ENCODE measurements at regions not wholly inside any gene's neighbourhood (a gene's known extent, or its start where the extent isn't known, plus 50 kb on each side); places are given as distances from the start of the nearest gene placed in this dataset.
A peak's percentile ranks its signal among the peaks of the same experiment; 100 is the strongest.

GRCh38 chr10:33454554-33454953 is 120.1 kb upstream of the NRP1 start:
- Histone ChIP-seq H3K27ac (ENCODE audit: low read depth in 1 of 3, low read length in 2 of 3) (no peak overlapping the region), H3K36me3 (ENCODE audit: control insufficient read depth in 3 of 3, insufficient read depth in 2 of 3, low read depth in 1 of 3, low read length in 3 of 3) (no peaks in the 10 kb centered on the region), H3K9me3 (ENCODE audit: control insufficient read depth in 2 of 2, insufficient read depth in 1 of 2, low read depth in 1 of 2, low read length in 1 of 2) (no peaks in the 10 kb centered on the region), H3K4me3 (ENCODE audit: low read depth in 1 of 3, low read length in 3 of 3) (no peak overlapping the region), H3K4me1 (ENCODE audit: control insufficient read depth in 3 of 3, insufficient read depth in 2 of 3, low read depth in 1 of 3, low read length in 2 of 3) (no peaks in the 10 kb centered on the region), H3K27me3 (ENCODE audit: control insufficient read depth in 3 of 3, insufficient read depth in 3 of 3, low read length in 3 of 3) (no peaks in the 10 kb centered on the region)
- 73 to 83% (median 75%) methylated on average over 2 of the region's 2 CpGs for WGBS, 3 donors
- DNase-seq, result no peak
- FAIRE-seq, result no peak

GRCh38 chr10:33453081-33454025 is 118.9 kb upstream of the NRP1 start:
- no peak overlapping the region for H3K27ac ChIP-seq (ENCODE audit: low read depth in 1 of 3, low read length in 2 of 3)
- no peak for DNase-seq
- H3K9me3 ChIP-seq (ENCODE audit: control insufficient read depth in 2 of 2, insufficient read depth in 1 of 2, low read depth in 1 of 2, low read length in 1 of 2), result no peaks in the 10 kb centered on the region
- no peaks in the 10 kb centered on the region for H3K36me3 ChIP-seq (ENCODE audit: control insufficient read depth in 3 of 3, insufficient read depth in 2 of 3, low read depth in 1 of 3, low read length in 3 of 3)
- no peak for FAIRE-seq
- no peaks in the 10 kb centered on the region for H3K4me1 ChIP-seq (ENCODE audit: control insufficient read depth in 3 of 3, insufficient read depth in 2 of 3, low read depth in 1 of 3, low read length in 2 of 3)
- H3K4me3 ChIP-seq (ENCODE audit: low read depth in 1 of 3, low read length in 3 of 3), result no peak overlapping the region
- H3K27me3 ChIP-seq (ENCODE audit: control insufficient read depth in 3 of 3, insufficient read depth in 3 of 3, low read length in 3 of 3), result no peaks in the 10 kb centered on the region
- WGBS, 3 donors, result 85 to 88% (median 87%) methylated on average over 9 of the region's 9 CpGs

GRCh38 chr10:33448421-33449140 is 114.1 kb upstream of the NRP1 start:
- Histone ChIP-seq H3K4me1 (ENCODE audit: control insufficient read depth in 3 of 3, insufficient read depth in 2 of 3, low read depth in 1 of 3, low read length in 2 of 3) (no peaks in the 10 kb centered on the region), H3K27ac (ENCODE audit: low read depth in 1 of 3, low read length in 2 of 3) (no peak overlapping the region), H3K4me3 (ENCODE audit: low read depth in 1 of 3, low read length in 3 of 3) (no peak overlapping the region), H3K9me3 (ENCODE audit: control insufficient read depth in 2 of 2, insufficient read depth in 1 of 2, low read depth in 1 of 2, low read length in 1 of 2) (no peaks in the 10 kb centered on the region), H3K27me3 (ENCODE audit: control insufficient read depth in 3 of 3, insufficient read depth in 3 of 3, low read length in 3 of 3) (no peaks in the 10 kb centered on the region), H3K36me3 (ENCODE audit: control insufficient read depth in 3 of 3, insufficient read depth in 2 of 3, low read depth in 1 of 3, low read length in 3 of 3) (no peaks in the 10 kb centered on the region)
- WGBS, 3 donors, result 90 to 94% (median 93%) methylated on average over 7 of the region's 7 CpGs
- no peak for DNase-seq
- FAIRE-seq, result no peak

- 70 to 73% (median 73%) methylated on average over 5 of the region's 5 CpGs for WGBS, 3 donors
- FAIRE-seq, result no peak
- no peaks in the 10 kb centered on the region for H3K4me1 ChIP-seq (ENCODE audit: control insufficient read depth in 3 of 3, insufficient read depth in 2 of 3, low read depth in 1 of 3, low read length in 2 of 3)
Measured at GRCh38 chr10:33441561-33441960, 107.1 kb upstream of the NRP1 start.

GRCh38 chr10:33434933-33435332 is 100.5 kb upstream of the NRP1 start:
- no peaks in the 10 kb centered on the region for H3K36me3 ChIP-seq (ENCODE audit: control insufficient read depth in 3 of 3, insufficient read depth in 2 of 3, low read depth in 1 of 3, low read length in 3 of 3)
- no peaks in the 10 kb centered on the region for H3K9me3 ChIP-seq (ENCODE audit: control insufficient read depth in 2 of 2, insufficient read depth in 1 of 2, low read depth in 1 of 2, low read length in 1 of 2)
- H3K27ac ChIP-seq (ENCODE audit: low read depth in 1 of 3, low read length in 2 of 3), result no peak overlapping the region
- H3K4me1 ChIP-seq (ENCODE audit: control insufficient read depth in 3 of 3, insufficient read depth in 2 of 3, low read depth in 1 of 3, low read length in 2 of 3), result no peaks in the 10 kb centered on the region
- no peak overlapping the region for H3K4me3 ChIP-seq (ENCODE audit: low read depth in 1 of 3, low read length in 3 of 3)
- FAIRE-seq (no peak), DNase-seq (no peak)
- no peaks in the 10 kb centered on the region for H3K27me3 ChIP-seq (ENCODE audit: control insufficient read depth in 3 of 3, insufficient read depth in 3 of 3, low read length in 3 of 3)
- WGBS, 3 donors, result 77 to 94% (median 79%) methylated on average over 4 of the region's 4 CpGs

More at GRCh38 chr10:33441561-33441960, 107.1 kb upstream of the NRP1 start:
- Histone ChIP-seq H3K4me3 (ENCODE audit: low read depth in 1 of 3, low read length in 3 of 3) (no peak overlapping the region), H3K27me3 (ENCODE audit: control insufficient read depth in 3 of 3, insufficient read depth in 3 of 3, low read length in 3 of 3) (no peaks in the 10 kb centered on the region), H3K27ac (ENCODE audit: low read depth in 1 of 3, low read length in 2 of 3) (no peak overlapping the region), H3K36me3 (ENCODE audit: control insufficient read depth in 3 of 3, insufficient read depth in 2 of 3, low read depth in 1 of 3, low read length in 3 of 3) (no peaks in the 10 kb centered on the region), H3K9me3 (ENCODE audit: control insufficient read depth in 2 of 2, insufficient read depth in 1 of 2, low read depth in 1 of 2, low read length in 1 of 2) (no peaks in the 10 kb centered on the region)
- DNase-seq, result no peak

- 80 to 94% (median 91%) methylated on average over 4 of the region's 4 CpGs for WGBS, 3 donors
- FAIRE-seq (no peak), DNase-seq (no peak)
- no peak overlapping the region for H3K4me3 ChIP-seq (ENCODE audit: low read depth in 1 of 3, low read length in 3 of 3)
- H3K27ac ChIP-seq (ENCODE audit: low read depth in 1 of 3, low read length in 2 of 3), result no peak overlapping the region
- no peaks in the 10 kb centered on the region for H3K36me3 ChIP-seq (ENCODE audit: control insufficient read depth in 3 of 3, insufficient read depth in 2 of 3, low read depth in 1 of 3, low read length in 3 of 3)
- no peaks in the 10 kb centered on the region for H3K9me3 ChIP-seq (ENCODE audit: control insufficient read depth in 2 of 2, insufficient read depth in 1 of 2, low read depth in 1 of 2, low read length in 1 of 2)
- H3K27me3 ChIP-seq (ENCODE audit: control insufficient read depth in 3 of 3, insufficient read depth in 3 of 3, low read length in 3 of 3), result no peaks in the 10 kb centered on the region
- H3K4me1 ChIP-seq (ENCODE audit: control insufficient read depth in 3 of 3, insufficient read depth in 2 of 3, low read depth in 1 of 3, low read length in 2 of 3), result no peaks in the 10 kb centered on the region
Measured at GRCh38 chr10:33428682-33429081, 94.2 kb upstream of the NRP1 start.

GRCh38 chr10:33423154-33423529 is 88.7 kb upstream of the NRP1 start:
- 15 to 58% (median 32%) methylated on average over 5 of the region's 5 CpGs for WGBS, 3 donors
- H3K27ac ChIP-seq (ENCODE audit: low read depth in 1 of 3, low read length in 2 of 3), result no peak overlapping the region
- no peaks in the 10 kb centered on the region for H3K27me3 ChIP-seq (ENCODE audit: control insufficient read depth in 3 of 3, insufficient read depth in 3 of 3, low read length in 3 of 3)
- H3K9me3 ChIP-seq (ENCODE audit: control insufficient read depth in 2 of 2, insufficient read depth in 1 of 2, low read depth in 1 of 2, low read length in 1 of 2), result no peaks in the 10 kb centered on the region
- DNase-seq, result peak; percentile 46 to 47
- no peaks in the 10 kb centered on the region for H3K4me1 ChIP-seq (ENCODE audit: control insufficient read depth in 3 of 3, insufficient read depth in 2 of 3, low read depth in 1 of 3, low read length in 2 of 3)
- FAIRE-seq, result no peak
- no peak overlapping the region for H3K4me3 ChIP-seq (ENCODE audit: low read depth in 1 of 3, low read length in 3 of 3)
- no peaks in the 10 kb centered on the region for H3K36me3 ChIP-seq (ENCODE audit: control insufficient read depth in 3 of 3, insufficient read depth in 2 of 3, low read depth in 1 of 3, low read length in 3 of 3)

- Histone ChIP-seq H3K27ac (ENCODE audit: low read depth in 1 of 3, low read length in 2 of 3) (no peak overlapping the region), H3K4me3 (ENCODE audit: low read depth in 1 of 3, low read length in 3 of 3) (no peak overlapping the region), H3K36me3 (ENCODE audit: control insufficient read depth in 3 of 3, insufficient read depth in 2 of 3, low read depth in 1 of 3, low read length in 3 of 3) (no peaks in the 10 kb centered on the region), H3K27me3 (ENCODE audit: control insufficient read depth in 3 of 3, insufficient read depth in 3 of 3, low read length in 3 of 3) (no peaks in the 10 kb centered on the region), H3K4me1 (ENCODE audit: control insufficient read depth in 3 of 3, insufficient read depth in 2 of 3, low read depth in 1 of 3, low read length in 2 of 3) (no peaks in the 10 kb centered on the region), H3K9me3 (ENCODE audit: control insufficient read depth in 2 of 2, insufficient read depth in 1 of 2, low read depth in 1 of 2, low read length in 1 of 2) (no peaks in the 10 kb centered on the region)
- FAIRE-seq, result no peak
- 47 to 68% (median 51%) methylated on average over 10 of the region's 10 CpGs for WGBS, 3 donors
- no peak for DNase-seq
Measured at GRCh38 chr10:33422471-33423153, 88.1 kb upstream of the NRP1 start.

Measured in small intestine (tissue), 7 donors.